Calu3 (cell line): ENCODE measurements at regions not wholly inside any gene's neighbourhood (a gene's known extent, or its start where the extent isn't known, plus 50 kb on each side); places are given as distances from the start of the nearest gene placed in this dataset.
"Not testable (repeated sequence)": the region's sequence is repeated elsewhere in the genome, so short reads cannot be mapped to it uniquely, and the experiment has no call there.

Source experiments
- BruUV-seq: library from RNA; stranded (reverse); fragments of 400-500 nt; replicated peaks from 2 replicates; lab custom pipeline; 2021; lab: Mats Ljungman, UMichigan
- CTCF ChIA-PET: fragments of 300-600 bp; sonication (Branson Sonifier 250); formaldehyde crosslinking; loops from one replicate; lab custom pipeline; 2022; ENCODE audit warnings: antibody characterized with exemption; lab: Charles Lee
- DNase-seq: peaks from one replicate; pipeline ENCODE4 v3.0.0; 2022
- H3K27ac Mint-ChIP-seq: one replicate; pipeline ENCODE4 v1.8.0; 2022; ENCODE audit warnings: mixed read lengths; ENCODE audit not compliant: unreplicated experiment
- H3K27me3 Mint-ChIP-seq: one replicate; pipeline ENCODE4 v1.8.0; 2022; ENCODE audit warnings: mixed read lengths; ENCODE audit not compliant: unreplicated experiment
- H3K36me3 Mint-ChIP-seq: one replicate; pipeline ENCODE4 v1.8.0; 2022; ENCODE audit warnings: mild to moderate bottlenecking, moderate library complexity, mixed read lengths; ENCODE audit not compliant: insufficient read depth, unreplicated experiment
- H3K4me1 Mint-ChIP-seq: one replicate; pipeline ENCODE4 v1.8.0; 2022; ENCODE audit warnings: mild to moderate bottlenecking, low read depth, mixed read lengths; ENCODE audit not compliant: unreplicated experiment
- H3K4me3 Mint-ChIP-seq: one replicate; pipeline ENCODE4 v1.8.0; 2022; ENCODE audit warnings: mild to moderate bottlenecking, low read depth, moderate library complexity, mixed read lengths; ENCODE audit not compliant: unreplicated experiment
- H3K9me3 Mint-ChIP-seq: one replicate; pipeline ENCODE4 v1.8.0; 2022; ENCODE audit warnings: low read depth, mixed read lengths; ENCODE audit not compliant: unreplicated experiment
- CTCF ChIP-seq: fragments of 200-600 bp; IDR thresholded peaks from one replicate; pipeline ENCODE4 v1.8.0; 2022; ENCODE audit warnings: antibody characterized with exemption; ENCODE audit not compliant: unreplicated experiment
- intact Hi-C: fragments of 100-400 bp; cut with micrococcal nuclease; formaldehyde crosslinking; loops from one replicate; pipeline ENCODE4 v1.10.0; 2022; ENCODE audit not compliant: unreplicated experiment

GRCh38 chr4:79563219-79563618 lies 155.2 kb upstream of the GK2 start:
- intact Hi-C loops = no loop called here
- H3K9me3 Mint-ChIP-seq = no peaks in the 10 kb centered on the region
- H3K4me1 Mint-ChIP-seq = no peaks in the 10 kb centered on the region
- H3K36me3 Mint-ChIP-seq = no peaks in the 10 kb centered on the region
- no peak for TF ChIP-seq CTCF
- no peak for DNase-seq
- no peak overlapping the region for H3K4me3 Mint-ChIP-seq
- BruUV-seq = no TSS peak
- no peaks in the 10 kb centered on the region for H3K27me3 Mint-ChIP-seq
- no peak overlapping the region for H3K27ac Mint-ChIP-seq
- CTCF ChIA-PET = no interaction called here

GRCh38 chr4:79561751-79562150 lies 153.7 kb upstream of the GK2 start:
- CTCF ChIA-PET = no interaction called here
- H3K9me3 Mint-ChIP-seq = no peaks in the 10 kb centered on the region
- no peaks in the 10 kb centered on the region for H3K36me3 Mint-ChIP-seq
- intact Hi-C loops = no loop called here
- no peak for DNase-seq
- BruUV-seq = no TSS peak
- no peak overlapping the region for H3K4me3 Mint-ChIP-seq
- no peak for TF ChIP-seq CTCF
- H3K27me3 Mint-ChIP-seq = no peaks in the 10 kb centered on the region
- no peaks in the 10 kb centered on the region for H3K4me1 Mint-ChIP-seq
- H3K27ac Mint-ChIP-seq = no peak overlapping the region

GRCh38 chr4:79559398-79559797 lies 151.4 kb upstream of the GK2 start:
- H3K27me3 Mint-ChIP-seq, H3K27ac Mint-ChIP-seq, intact Hi-C loops, DNase-seq, H3K36me3 Mint-ChIP-seq, H3K4me1 Mint-ChIP-seq, BruUV-seq, H3K9me3 Mint-ChIP-seq, CTCF ChIA-PET, H3K4me3 Mint-ChIP-seq: not testable (repeated sequence)

GRCh38 chr4:79552311-79552710 lies 144.3 kb upstream of the GK2 start:
- no peak for TF ChIP-seq CTCF
- no peaks in the 10 kb centered on the region for H3K9me3 Mint-ChIP-seq
- DNase-seq = no peak
- intact Hi-C loops = no loop called here
- no TSS peak for BruUV-seq
- H3K4me1 Mint-ChIP-seq = no peaks in the 10 kb centered on the region
- H3K27ac Mint-ChIP-seq = no peak overlapping the region
- CTCF ChIA-PET = no interaction called here
- no peaks in the 10 kb centered on the region for H3K36me3 Mint-ChIP-seq
- no peak overlapping the region for H3K4me3 Mint-ChIP-seq
- no peaks in the 10 kb centered on the region for H3K27me3 Mint-ChIP-seq

GRCh38 chr4:79551555-79551954 lies 143.5 kb upstream of the GK2 start:
- Mint-ChIP-seq H3K27ac (no peak overlapping the region), H3K36me3 (no peaks in the 10 kb centered on the region), H3K9me3 (no peaks in the 10 kb centered on the region), H3K4me3 (no peak overlapping the region), H3K4me1 (no peaks in the 10 kb centered on the region), H3K27me3 (no peaks in the 10 kb centered on the region)
- TF ChIP-seq CTCF = no peak
- intact Hi-C loops = no loop called here
- DNase-seq = no peak
- CTCF ChIA-PET = no interaction called here
- no TSS peak for BruUV-seq
